Endothelial cell of umbilical vein (primary cell): ENCODE measurements at regions not wholly inside any gene's neighbourhood (a gene's known extent, or its start where the extent isn't known, plus 50 kb on each side); places are given as distances from the start of the nearest gene placed in this dataset.

Source experiments
- EZH2 ChIP-seq: IDR thresholded peaks from 2 replicates; pipeline ENCODE4 v1.6.1; 2012; ENCODE audit warnings: borderline replicate concordance, low read depth, mild to moderate bottlenecking, moderate library complexity, low read length, inconsistent platforms; ENCODE audit not compliant: severe bottlenecking
- FOS ChIP-seq: IDR thresholded peaks from 2 replicates; pipeline ENCODE4 v1.6.1; 2011; ENCODE audit warnings: mild to moderate bottlenecking, low read length, moderate library complexity, borderline replicate concordance; ENCODE audit not compliant: insufficient read depth
- JUN ChIP-seq: IDR thresholded peaks from 2 replicates; pipeline ENCODE4 v1.6.1; 2011; ENCODE audit warnings: borderline replicate concordance, low read depth; ENCODE audit not compliant: insufficient read length, insufficient read depth
- MYC ChIP-seq: IDR thresholded peaks from one replicate; pipeline ENCODE4 v1.6.1; 2011; ENCODE audit warnings: mild to moderate bottlenecking, low read depth, low read length
- POLR2A ChIP-seq: IDR thresholded peaks from 2 replicates; pipeline ENCODE4 v1.6.1; 2012; ENCODE audit warnings: low read depth, mild to moderate bottlenecking, control low read depth, low read length
- POLR2AphosphoS5 ChIP-seq: IDR thresholded peaks from 2 replicates; pipeline ENCODE4 v1.6.1; 2012; ENCODE audit warnings: low read depth, mild to moderate bottlenecking, control low read depth, low read length, moderate library complexity; ENCODE audit not compliant: insufficient read depth
- TF ChIP-seq, protein P1 (sequence below), 2 donors: IDR thresholded peaks; 1 replicate in 1 of 2; 2 replicates in 1 of 2; pipeline ENCODE4 v1.5.1; 2011; ENCODE audit warnings: low read length in 2 of 2, mild to moderate bottlenecking in 2 of 2, moderate library complexity in 2 of 2, control low read depth in 1 of 2, inconsistent platforms in 1 of 2, low read depth in 1 of 2; ENCODE audit not compliant: insufficient read depth in 1 of 2; ENCODE audit errors: extremely low read depth in 1 of 2
- TF ChIP-seq, protein P2 (sequence below): IDR thresholded peaks from 2 replicates; pipeline ENCODE4 v1.6.1; 2011; ENCODE audit not compliant: insufficient read depth, insufficient read length

DNA sequence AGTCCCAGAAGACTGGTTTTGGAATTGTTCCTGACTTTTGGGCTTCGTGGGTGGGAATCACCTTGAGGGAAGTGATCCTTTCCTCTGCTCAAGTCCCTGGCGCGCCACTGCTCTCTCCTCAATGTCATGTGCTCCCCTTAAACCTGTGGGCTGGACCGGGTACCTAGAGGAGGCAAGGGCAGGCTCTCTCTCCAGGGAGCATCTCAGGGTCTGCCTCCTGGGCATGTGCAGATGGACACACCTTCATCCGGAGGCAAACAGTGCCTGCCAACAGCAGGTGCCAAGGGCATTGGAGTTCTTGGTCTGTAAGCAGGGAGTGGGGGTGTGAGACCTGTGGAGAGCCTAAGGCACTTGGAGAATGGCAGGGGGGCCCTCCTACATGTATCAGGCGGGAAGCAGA is 142.6 kb downstream of the INHBB start:
- TF ChIP-seq, protein P1, sequence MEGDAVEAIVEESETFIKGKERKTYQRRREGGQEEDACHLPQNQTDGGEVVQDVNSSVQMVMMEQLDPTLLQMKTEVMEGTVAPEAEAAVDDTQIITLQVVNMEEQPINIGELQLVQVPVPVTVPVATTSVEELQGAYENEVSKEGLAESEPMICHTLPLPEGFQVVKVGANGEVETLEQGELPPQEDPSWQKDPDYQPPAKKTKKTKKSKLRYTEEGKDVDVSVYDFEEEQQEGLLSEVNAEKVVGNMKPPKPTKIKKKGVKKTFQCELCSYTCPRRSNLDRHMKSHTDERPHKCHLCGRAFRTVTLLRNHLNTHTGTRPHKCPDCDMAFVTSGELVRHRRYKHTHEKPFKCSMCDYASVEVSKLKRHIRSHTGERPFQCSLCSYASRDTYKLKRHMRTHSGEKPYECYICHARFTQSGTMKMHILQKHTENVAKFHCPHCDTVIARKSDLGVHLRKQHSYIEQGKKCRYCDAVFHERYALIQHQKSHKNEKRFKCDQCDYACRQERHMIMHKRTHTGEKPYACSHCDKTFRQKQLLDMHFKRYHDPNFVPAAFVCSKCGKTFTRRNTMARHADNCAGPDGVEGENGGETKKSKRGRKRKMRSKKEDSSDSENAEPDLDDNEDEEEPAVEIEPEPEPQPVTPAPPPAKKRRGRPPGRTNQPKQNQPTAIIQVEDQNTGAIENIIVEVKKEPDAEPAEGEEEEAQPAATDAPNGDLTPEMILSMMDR (IDR thresholded peaks at IDR 0.05; ENCODE audit: extremely low read depth in 1 of 2, insufficient read depth in 1 of 2, low read depth in 1 of 2, low read length in 2 of 2), result no peak
- no peak for TF ChIP-seq POLR2A
- TF ChIP-seq FOS, result no peak
- TF ChIP-seq JUN, result no peak
- TF ChIP-seq, protein P2, sequence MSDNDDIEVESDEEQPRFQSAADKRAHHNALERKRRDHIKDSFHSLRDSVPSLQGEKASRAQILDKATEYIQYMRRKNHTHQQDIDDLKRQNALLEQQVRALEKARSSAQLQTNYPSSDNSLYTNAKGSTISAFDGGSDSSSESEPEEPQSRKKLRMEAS, result no peak
- TF ChIP-seq EZH2, result no peak
- no peak for TF ChIP-seq MYC
- TF ChIP-seq POLR2AphosphoS5, result no peak
